GM23338 (cell line): ENCODE measurements at regions not wholly inside any gene's neighbourhood (a gene's known extent, or its start where the extent isn't known, plus 50 kb on each side); places are given as distances from the start of the nearest gene placed in this dataset.

Experiments used
- CTCF ChIP-seq, 2 experiments: fragments of 200-600 bp in 1 of 2; sonication (generic) in 1 of 2; conservative IDR thresholded peaks; 2 replicates each; pipeline versions ENCODE4 v1.5.1 to v1.6.1; 2016 to 2017; ENCODE audit warnings: antibody characterized with exemption in 2 of 2, low read depth in 2 of 2, mild to moderate bottlenecking in 2 of 2, moderate library complexity in 1 of 2
- EZH2 ChIP-seq: fragments of 200-600 bp; sonication (generic); IDR thresholded peaks from one replicate; pipeline ENCODE4 v1.8.0; 2017; ENCODE audit warnings: antibody characterized with exemption, mild to moderate bottlenecking, low read depth; ENCODE audit not compliant: unreplicated experiment
- POLR2AphosphoS5 ChIP-seq: IDR thresholded peaks from 2 replicates; pipeline ENCODE4 v1.6.1; 2016; ENCODE audit warnings: antibody characterized with exemption, low read depth

- TF ChIP-seq CTCF (conservative IDR thresholded peaks at IDR 0.05; ENCODE audit: low read depth in 2 of 2) (no peak), POLR2AphosphoS5 (no peak), EZH2 (no peak)
Observed at GRCh38 chr12:58025431-58025830, 84.1 kb downstream of the ATP23 start.
